Brain microvascular endothelial cell (primary cell): ENCODE measurements at regions not wholly inside any gene's neighbourhood (a gene's known extent, or its start where the extent isn't known, plus 50 kb on each side); places are given as distances from the start of the nearest gene placed in this dataset.

Experiments used
- DNase-seq: peaks from one replicate; pipeline ENCODE4 v3.0.0-alpha.2; 2020
- H3K27ac ChIP-seq: fragments of 250-450 bp; sonication (Bioruptor Pico); 2 replicates; pipeline ENCODE4 v1.5.1; 2020; ENCODE audit warnings: mild to moderate bottlenecking, moderate library complexity
- H3K27me3 ChIP-seq: fragments of 250-450 bp; sonication (Bioruptor Pico); replicated peaks from 2 replicates; pipeline ENCODE4 v1.5.1; 2020; ENCODE audit warnings: mild to moderate bottlenecking
- H3K36me3 ChIP-seq: fragments of 250-450 bp; sonication (Bioruptor Pico); replicated peaks from 2 replicates; pipeline ENCODE4 v1.5.1; 2020; ENCODE audit warnings: mild to moderate bottlenecking
- H3K4me3 ChIP-seq: 2 replicates; pipeline ENCODE4 v1.5.1; 2011; ENCODE audit warnings: low read depth, mild to moderate bottlenecking, control low read depth, low read length, moderate library complexity
- CTCF ChIP-seq: IDR thresholded peaks from 2 replicates; pipeline ENCODE4 v1.5.1; 2011; ENCODE audit warnings: low read depth, mild to moderate bottlenecking, moderate library complexity, low read length, control low read depth, inconsistent platforms; ENCODE audit errors: missing control alignments
- in situ Hi-C: cut with HindIII; loops from 2 replicates; pipeline ENCODE4 v1.10.0; 2017; ENCODE audit warnings: low sequenced_read_pairs, low pct_ligation_motif_present

- H3K36me3 ChIP-seq: no peaks in the 10 kb centered on the region
- in situ Hi-C loops: no loop called here
Observed at GRCh38 chr3:180325958-180326357, 276.0 kb upstream of the TTC14 start.

DNA sequence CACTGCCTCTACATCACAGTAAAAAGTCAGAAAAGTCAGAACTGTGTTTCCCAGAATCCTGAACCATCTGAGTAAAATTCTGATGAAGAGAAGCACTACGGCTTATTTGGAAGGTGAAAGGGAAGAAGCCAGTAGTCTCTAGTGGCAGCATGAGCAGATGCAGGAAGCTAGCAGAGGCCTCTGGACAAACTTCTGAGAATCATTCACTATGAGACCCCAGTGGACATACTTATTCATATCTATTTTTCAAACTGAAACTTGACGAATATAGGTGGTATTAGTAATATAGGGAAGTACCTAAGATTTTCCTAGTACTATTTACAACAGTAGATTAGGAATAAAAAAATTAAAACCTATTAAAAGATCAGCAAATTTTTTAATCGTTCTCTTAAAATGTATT is 272.8 kb upstream of the TTC14 start:
- TF ChIP-seq CTCF: no peak
- DNase-seq: no peak
- Histone ChIP-seq H3K27me3 (no peaks in the 10 kb centered on the region), H3K4me3 (no peak overlapping the region), H3K36me3 (no peaks in the 10 kb centered on the region), H3K27ac (no peak overlapping the region)
- in situ Hi-C loops: no loop called here

More at GRCh38 chr3:180325958-180326357, 276.0 kb upstream of the TTC14 start:
- Histone ChIP-seq H3K4me3 (no peak overlapping the region), H3K27me3 (no peaks in the 10 kb centered on the region), H3K27ac (no peak overlapping the region)
- TF ChIP-seq CTCF: no peak
- no peak for DNase-seq

DNA sequence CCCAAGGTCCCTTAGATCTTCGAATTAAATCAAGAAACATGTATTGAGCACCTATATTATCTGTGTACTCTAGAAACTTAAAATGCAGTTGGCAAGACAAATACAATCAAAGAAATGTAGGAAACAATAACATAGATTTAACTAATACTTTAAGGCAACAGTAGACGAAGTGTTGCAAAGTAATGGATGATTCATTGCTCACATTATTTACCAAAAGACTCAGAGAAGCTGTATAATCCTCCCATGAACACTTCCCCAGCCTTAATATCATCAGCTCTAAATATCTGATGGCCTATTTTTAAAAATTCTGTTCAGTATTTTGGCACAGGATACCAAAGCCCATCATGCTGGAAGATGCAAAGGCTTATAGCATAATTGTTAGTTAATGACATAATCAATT is 272.1 kb upstream of the TTC14 start:
- no peak for TF ChIP-seq CTCF
- no peaks in the 10 kb centered on the region for H3K27me3 ChIP-seq
- H3K4me3 ChIP-seq: no peak overlapping the region
- in situ Hi-C loops: no loop called here
- no peaks in the 10 kb centered on the region for H3K36me3 ChIP-seq
- H3K27ac ChIP-seq: no peak overlapping the region
- no peak for DNase-seq

DNA sequence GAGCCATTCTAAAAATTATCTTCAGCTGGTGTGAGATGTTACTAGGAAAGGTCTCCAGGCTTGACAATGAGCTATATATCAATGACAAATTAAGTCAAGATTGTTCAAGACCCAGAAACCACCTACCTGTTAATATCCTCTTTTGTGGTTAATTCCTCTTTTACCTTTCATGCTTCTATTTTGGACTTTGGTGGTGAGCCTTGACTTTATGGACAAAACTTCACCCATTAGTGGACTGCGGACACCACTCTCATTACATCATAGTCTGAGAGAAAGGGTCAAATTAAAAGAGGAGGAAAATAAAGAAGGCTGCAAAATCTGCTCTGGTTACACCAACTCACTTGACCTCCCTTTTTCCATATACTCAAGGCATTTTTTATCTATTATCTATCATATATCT is 271.5 kb upstream of the TTC14 start:
- DNase-seq: no peak

GRCh38 chr3:180332608-180333007 is 269.4 kb upstream of the TTC14 start:
- TF ChIP-seq CTCF: no peak
- no peak for DNase-seq
- no peaks in the 10 kb centered on the region for H3K27me3 ChIP-seq
- no peak overlapping the region for H3K4me3 ChIP-seq
- H3K36me3 ChIP-seq: no peaks in the 10 kb centered on the region
- no peak overlapping the region for H3K27ac ChIP-seq
- in situ Hi-C loops: no loop called here

More for the DNA sequence above, 271.5 kb upstream of the TTC14 start:
- in situ Hi-C loops: no loop called here
- H3K36me3 ChIP-seq: no peaks in the 10 kb centered on the region
- no peak overlapping the region for H3K27ac ChIP-seq
- TF ChIP-seq CTCF: no peak
- H3K4me3 ChIP-seq: no peak overlapping the region
- H3K27me3 ChIP-seq: no peaks in the 10 kb centered on the region

DNA sequence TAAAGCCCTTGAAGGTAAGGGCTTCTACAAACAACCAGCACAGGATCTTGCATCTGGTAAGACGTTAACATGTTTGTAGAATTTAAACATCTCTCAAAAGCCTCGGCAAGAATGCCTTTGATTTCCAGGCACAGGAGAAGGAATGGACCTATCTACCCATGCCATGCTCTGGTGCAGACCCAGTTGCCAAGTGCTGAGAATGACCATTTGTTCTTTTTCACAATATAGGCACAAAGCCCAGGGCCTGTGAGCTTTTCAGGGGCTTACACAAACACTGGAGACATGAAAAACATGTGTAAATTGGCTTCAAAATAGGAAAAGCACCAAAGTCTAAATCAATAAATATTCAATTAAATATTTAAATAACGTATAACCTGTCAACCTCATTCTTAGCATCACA is 266.9 kb upstream of the TTC14 start:
- no peak for TF ChIP-seq CTCF
- H3K36me3 ChIP-seq: no peaks in the 10 kb centered on the region
- in situ Hi-C loops: no loop called here
- no peaks in the 10 kb centered on the region for H3K27me3 ChIP-seq
- DNase-seq: no peak
- H3K4me3 ChIP-seq: no peak overlapping the region
- no peak overlapping the region for H3K27ac ChIP-seq
